ENCODE measurements at regions not wholly inside any gene's neighbourhood (a gene's known extent, or its start where the extent isn't known, plus 50 kb on each side); places are given as distances from the start of the nearest gene placed in this dataset.

GRCh38 chr4:75172551-75172950 is 239.6 kb downstream of the PARM1 start:
- TF ChIP-seq, protein P1, sequence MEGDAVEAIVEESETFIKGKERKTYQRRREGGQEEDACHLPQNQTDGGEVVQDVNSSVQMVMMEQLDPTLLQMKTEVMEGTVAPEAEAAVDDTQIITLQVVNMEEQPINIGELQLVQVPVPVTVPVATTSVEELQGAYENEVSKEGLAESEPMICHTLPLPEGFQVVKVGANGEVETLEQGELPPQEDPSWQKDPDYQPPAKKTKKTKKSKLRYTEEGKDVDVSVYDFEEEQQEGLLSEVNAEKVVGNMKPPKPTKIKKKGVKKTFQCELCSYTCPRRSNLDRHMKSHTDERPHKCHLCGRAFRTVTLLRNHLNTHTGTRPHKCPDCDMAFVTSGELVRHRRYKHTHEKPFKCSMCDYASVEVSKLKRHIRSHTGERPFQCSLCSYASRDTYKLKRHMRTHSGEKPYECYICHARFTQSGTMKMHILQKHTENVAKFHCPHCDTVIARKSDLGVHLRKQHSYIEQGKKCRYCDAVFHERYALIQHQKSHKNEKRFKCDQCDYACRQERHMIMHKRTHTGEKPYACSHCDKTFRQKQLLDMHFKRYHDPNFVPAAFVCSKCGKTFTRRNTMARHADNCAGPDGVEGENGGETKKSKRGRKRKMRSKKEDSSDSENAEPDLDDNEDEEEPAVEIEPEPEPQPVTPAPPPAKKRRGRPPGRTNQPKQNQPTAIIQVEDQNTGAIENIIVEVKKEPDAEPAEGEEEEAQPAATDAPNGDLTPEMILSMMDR (IDR thresholded peaks at IDR 0.05) = no peak
- no peak for TF ChIP-seq POLR2A (IDR thresholded peaks at IDR 0.05)

Measured in body of pancreas (tissue), 4 donors.